Stimulated activated CD4-positive, alpha-beta T cell treated with anti-CD3 and anti-CD28 coated beads, TNF-alpha, amount 100 ng/mL, for 24 hours (primary cell): ENCODE measurements at regions not wholly inside any gene's neighbourhood (a gene's known extent, or its start where the extent isn't known, plus 50 kb on each side); places are given as distances from the start of the nearest gene placed in this dataset.
"Not testable (repeated sequence)": the region's sequence is repeated elsewhere in the genome, so short reads cannot be mapped to it uniquely, and the experiment has no call there.

Experiments used
- DNase-seq, 3 experiments: peaks; one replicate each; pipeline ENCODE4 v3.0.0-alpha.2; 2020; ENCODE audit warnings: low read depth in 3 of 3

GRCh38 chr4:170420255-170420693, 330.5 kb upstream of the AADAT start:
- no peak for DNase-seq

- DNase-seq, result no peak
These were observed 325.2 kb upstream of the AADAT start for GRCh38 chr4:170414961-170415360.

- no peak for DNase-seq
These were observed 324.6 kb upstream of the AADAT start for GRCh38 chr4:170414360-170414759.

- DNase-seq, result no peak
These were observed 324.2 kb upstream of the AADAT start for GRCh38 chr4:170413951-170414350.

GRCh38 chr4:170400361-170400760, 310.6 kb upstream of the AADAT start:
- no peak for DNase-seq

- DNase-seq, result no peak
These were observed 310.0 kb upstream of the AADAT start for GRCh38 chr4:170399581-170400293.

GRCh38 chr4:170398218-170398617, 308.5 kb upstream of the AADAT start:
- DNase-seq, result no peak

GRCh38 chr4:170395773-170396172, 306.0 kb upstream of the AADAT start:
- no peak for DNase-seq

- DNase-seq, result no peak
These were observed 301.4 kb upstream of the AADAT start for GRCh38 chr4:170391066-170391740.

GRCh38 chr4:170389411-170389810, 299.7 kb upstream of the AADAT start:
- DNase-seq, result no peak

- DNase-seq, result no peak
These were observed 298.5 kb upstream of the AADAT start for GRCh38 chr4:170388255-170388654.

GRCh38 chr4:170386971-170387370, 297.2 kb upstream of the AADAT start:
- DNase-seq, result no peak

- no peak for DNase-seq
These were observed 296.8 kb upstream of the AADAT start for GRCh38 chr4:170386511-170386910.

GRCh38 chr4:170374770-170375169, 285.0 kb upstream of the AADAT start:
- no peak for DNase-seq

- no peak for DNase-seq
These were observed 259.2 kb upstream of the AADAT start for GRCh38 chr4:170348945-170349344.

GRCh38 chr4:170347191-170347590, 257.4 kb upstream of the AADAT start:
- DNase-seq, result not testable (repeated sequence)

GRCh38 chr4:170339522-170339921, 249.8 kb upstream of the AADAT start:
- no peak for DNase-seq

GRCh38 chr4:170336238-170336775, 246.6 kb upstream of the AADAT start:
- no peak for DNase-seq

GRCh38 chr4:170325599-170325998, 235.8 kb upstream of the AADAT start:
- no peak for DNase-seq

- DNase-seq, result no peak
These were observed 233.9 kb upstream of the AADAT start for GRCh38 chr4:170323623-170324022.

GRCh38 chr4:170307182-170307581, 217.4 kb upstream of the AADAT start:
- DNase-seq, result no peak

GRCh38 chr4:170306208-170306607, 216.5 kb upstream of the AADAT start:
- DNase-seq, result no peak

- no peak for DNase-seq
These were observed 215.9 kb upstream of the AADAT start for GRCh38 chr4:170305627-170306026.
